Fibroblast of the conjunctiva (primary cell): ENCODE measurements at regions not wholly inside any gene's neighbourhood (a gene's known extent, or its start where the extent isn't known, plus 50 kb on each side); places are given as distances from the start of the nearest gene placed in this dataset.
A peak's percentile ranks its signal among the peaks of the same experiment; 100 is the strongest.
"Not testable (repeated sequence)": the region's sequence is repeated elsewhere in the genome, so short reads cannot be mapped to it uniquely, and the experiment has no call there.

Source experiments
- DNase-seq: peaks from one replicate; pipeline ENCODE4 v3.0.0-alpha.2; 2010; ENCODE audit warnings: low read depth

DNA sequence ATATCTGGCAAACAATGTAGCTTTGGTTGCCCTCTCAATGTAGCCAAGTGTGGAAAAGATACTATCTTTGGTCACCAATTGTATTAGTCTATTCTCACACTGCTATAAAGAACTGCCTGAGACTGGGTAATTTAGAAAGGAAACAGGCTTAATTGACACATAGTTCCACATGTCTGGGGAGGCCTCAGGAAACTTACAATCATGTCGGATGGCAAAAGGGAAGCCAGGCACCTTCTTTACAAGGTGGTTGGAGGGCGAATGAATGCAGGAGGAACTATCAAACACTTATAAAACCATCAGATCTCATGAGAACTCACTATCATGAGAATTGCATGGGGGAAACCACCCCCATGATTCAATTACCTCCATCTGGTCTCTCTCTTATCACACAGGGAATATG is 133.1 kb upstream of the TBCA start:
- DNase-seq: no peak

DNA sequence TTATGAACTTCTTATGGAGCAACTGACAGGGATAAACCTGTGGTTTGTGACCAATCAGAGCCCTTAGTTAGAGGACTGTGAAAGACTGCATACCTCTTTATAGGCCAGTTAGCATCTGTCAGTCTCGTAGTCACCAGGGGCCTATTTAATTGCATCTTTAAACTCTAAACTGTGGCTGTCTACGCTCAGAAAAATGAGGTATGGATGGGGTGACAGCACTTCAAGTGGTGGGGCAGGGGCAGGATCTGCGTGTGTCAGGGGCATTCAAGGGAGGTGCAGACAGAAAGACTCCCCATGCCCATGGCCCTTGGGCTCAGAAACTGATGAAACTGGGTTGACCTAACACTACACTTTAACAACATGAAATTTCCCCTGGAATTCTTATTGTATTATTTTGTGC is 132.6 kb upstream of the TBCA start:
- DNase-seq: no peak

DNA sequence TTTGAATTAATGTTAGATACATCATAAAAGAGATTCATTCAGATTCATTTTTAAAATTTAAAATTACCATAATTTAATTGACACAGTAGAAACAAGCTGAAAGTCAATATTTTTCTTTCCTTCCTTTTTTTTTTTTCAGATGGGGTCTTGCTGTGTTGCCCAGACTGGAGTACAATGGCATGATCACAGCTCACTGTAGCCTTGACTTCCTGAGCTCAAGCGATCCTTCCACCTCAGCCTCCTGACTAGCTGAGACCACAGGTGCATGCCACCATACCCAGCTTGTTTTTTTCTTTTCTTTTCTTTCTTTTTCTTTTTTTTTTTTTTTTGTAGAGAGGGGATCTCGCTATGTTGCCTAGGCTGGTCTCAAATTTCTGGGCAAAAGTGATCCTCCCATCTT is 131.6 kb upstream of the TBCA start:
- no peak for DNase-seq

DNA sequence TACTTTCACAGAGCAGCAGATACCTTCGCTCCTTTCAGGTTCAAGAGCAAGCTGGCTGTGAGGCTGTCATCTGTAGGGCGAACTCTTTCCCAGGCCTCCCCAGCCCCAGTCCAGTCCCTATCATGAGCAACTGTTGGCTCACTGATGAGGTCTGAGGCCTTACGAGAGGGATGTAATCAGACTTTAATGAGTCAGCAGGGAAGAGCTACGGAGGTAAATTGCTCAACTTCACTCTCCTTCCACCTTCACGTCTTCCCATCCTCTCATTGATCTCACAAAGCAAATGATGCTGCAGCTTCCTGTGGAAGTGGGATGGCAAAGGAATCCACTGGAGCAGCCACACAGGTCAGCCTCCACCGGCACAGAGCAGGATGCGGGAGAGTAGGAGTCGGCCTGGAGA is 130.7 kb upstream of the TBCA start:
- DNase-seq: no peak

DNA sequence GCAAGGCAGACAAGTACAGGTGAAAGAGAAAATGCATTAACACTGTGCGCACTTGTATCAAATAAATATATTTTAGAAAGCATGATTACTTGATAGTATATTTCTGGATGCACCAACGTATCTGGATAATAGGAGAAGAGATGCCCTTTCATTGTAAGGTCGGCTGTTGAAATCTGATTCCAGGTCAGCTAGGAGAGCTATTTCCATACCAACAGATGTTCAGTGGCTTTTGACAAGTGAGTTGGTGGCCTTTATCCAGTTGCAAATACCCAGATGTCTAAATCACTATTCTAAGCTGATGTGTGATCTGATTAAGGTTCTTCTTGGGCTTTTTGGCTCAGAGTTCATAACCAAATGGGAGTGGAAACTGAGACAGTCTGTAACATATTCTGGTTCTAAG is 128.2 kb upstream of the TBCA start:
- DNase-seq: no peak

DNA sequence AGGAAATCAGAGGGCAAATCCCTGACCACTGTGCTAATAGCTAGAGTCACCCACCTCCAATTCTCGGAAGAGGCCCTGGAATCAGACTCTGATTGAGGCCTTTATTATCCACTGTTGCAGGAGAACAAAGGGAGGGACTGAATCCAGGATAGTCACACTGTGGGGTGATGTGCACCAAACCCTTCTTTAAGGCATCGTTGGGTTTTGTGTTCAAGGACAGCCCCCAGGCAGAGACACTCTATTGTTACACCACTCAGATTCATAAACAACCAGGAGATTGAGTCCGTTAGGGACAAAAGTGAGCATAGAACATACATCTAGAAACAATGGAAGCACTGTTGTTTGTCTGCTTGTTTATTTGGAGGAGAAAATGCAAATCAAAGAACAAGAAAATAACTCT is 124.6 kb upstream of the TBCA start:
- no peak for DNase-seq

DNA sequence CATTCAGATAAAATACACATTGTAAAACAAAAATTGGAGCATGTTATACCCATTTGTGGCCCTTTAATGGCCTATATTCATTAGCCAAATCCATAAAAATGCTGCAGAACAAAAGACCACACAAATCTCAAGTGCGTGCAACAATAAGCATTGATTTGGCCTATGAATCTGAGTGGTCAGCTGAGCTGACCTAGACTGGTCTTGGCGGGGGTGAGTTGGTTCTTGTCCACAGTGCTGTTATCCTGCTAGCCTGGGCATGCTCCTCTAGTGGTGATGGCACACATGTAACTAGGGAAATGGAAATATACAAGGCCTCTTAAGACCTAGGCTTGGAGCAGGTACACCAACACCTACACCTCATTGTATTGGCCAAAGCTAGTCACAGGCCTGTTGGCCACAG is 122.2 kb upstream of the TBCA start:
- DNase-seq: no peak

DNA sequence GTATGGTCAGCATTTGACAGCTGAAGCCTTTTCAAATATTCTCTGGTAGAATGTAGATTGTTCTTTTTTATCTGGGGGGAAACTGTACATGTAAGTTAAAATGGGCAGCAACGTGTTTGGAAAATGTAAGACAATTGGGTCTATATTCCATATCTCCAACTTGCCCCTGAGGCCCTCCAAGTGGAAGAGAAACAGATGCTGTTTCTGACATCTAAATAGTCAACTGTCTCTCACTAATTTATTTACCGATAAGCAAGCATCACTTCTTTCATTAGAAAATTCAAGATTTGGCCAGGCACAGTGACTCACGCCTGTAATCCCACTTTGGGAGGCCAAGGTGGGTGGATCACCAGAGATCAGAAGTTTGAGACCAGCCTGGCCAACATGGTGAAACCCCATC is 120.2 kb upstream of the TBCA start:
- no peak for DNase-seq

DNA sequence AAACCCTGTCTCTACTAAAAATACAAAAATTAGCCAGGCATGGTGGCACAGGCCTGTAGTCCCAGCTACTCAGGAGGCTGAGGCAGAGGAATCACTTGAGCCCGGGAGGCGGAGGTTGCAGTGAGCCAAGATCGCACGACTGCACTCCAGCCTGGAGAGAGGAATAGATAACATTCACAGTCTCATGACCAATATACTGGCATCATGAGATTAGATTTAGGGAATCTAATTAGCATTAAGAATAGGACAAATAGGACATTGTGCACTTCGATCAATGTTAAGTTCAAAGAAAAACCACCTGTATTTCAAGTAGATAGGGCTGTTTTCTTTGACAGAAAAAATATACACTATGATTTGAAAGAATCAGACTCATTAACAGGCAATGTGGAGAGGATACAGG is 118.0 kb upstream of the TBCA start:
- DNase-seq: not testable (repeated sequence)

DNA sequence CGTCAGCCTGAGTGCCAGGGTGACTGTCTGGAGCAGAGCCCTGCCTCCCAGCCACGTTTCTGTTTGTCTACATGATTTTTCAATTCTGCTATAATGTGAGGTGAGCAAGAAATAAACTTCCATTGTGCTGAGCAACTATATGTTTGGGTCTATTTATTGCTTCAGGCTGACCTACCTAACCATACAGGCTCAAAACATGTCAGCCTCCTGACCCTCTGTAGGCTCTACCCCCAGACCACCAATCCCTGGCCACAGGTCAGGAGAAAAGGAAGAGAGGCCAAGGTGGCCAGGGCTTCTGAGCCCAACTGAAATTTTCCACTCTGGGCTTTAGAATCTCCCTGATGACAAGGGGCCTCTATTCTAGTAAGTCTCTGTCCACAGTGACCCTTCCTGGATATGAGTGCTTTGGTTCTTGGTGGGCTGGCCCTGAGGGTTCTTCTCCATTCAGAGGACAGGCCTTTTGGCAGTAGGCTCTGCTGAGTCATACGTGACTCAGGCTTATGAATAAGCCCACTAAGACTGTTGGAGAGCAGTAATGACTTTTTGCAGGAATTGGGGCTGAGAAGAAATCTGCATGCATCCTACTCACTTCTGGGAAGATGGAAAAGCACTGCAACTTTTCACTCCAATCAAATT is 117.2 kb upstream of the TBCA start:
- peak; percentile 88 for DNase-seq

DNA sequence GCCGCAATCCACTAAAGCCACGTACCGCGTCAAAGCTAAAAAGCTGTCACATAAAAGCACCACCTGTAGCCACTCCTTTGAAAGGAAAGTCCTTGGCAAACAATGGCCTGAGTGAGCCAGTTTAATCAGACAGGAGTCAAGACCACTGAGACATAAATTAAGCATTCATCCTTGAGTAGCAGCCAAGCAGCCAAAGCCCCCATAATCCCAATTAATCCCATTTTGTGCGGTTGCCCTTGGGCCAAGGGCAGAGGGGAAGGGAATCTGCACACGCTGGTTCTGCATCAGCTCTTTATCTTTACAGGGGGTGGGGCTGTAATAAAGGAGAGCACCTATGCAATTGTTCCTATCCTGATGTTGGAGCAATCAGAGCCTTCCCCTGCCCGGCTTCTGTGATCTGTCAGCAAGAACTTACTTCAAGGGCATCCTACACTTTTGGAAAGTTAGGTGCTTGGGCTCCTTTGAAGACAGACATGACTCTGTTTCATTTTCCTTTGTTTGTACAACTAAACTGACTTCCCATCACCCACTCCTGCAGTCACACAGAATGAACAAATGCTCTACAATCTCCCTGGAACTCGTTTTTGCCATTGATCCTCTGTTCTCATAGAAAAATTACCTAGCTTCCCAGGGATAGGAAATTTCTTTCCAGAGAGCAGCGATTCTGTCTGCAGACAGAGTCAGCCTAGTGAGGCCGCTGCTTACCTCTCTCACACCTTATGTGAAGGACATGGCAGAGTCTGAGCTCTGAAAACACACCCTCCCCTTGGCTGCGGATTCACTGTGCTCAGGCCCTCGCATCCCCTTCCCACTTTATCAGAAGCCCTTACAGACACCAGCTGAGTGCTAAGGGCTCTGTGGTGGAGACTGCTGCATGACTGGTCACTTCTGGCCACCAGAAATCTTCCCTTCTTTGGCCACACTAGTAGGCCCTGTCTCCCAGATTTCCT is 116.2 kb upstream of the TBCA start:
- no peak for DNase-seq

DNA sequence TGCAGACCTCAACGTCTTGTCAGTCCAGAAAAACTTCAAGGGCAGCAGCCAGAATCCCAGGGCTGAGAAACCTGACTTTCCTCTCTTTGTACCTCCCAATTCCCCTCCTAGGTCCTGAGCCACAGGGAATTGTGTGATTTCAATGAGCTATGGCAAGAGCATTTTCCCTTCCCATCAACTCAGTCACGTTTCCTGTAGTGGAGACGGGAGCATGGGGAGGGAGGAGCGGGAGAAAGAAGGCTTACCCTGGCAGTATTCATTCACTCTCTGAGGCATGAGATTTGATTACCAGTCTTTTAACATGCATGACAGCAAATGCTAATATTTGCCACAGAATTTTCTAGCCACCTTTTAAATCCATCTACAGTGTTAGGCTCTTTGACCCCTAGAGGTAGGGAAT is 109.4 kb upstream of the TBCA start:
- DNase-seq: no peak

DNA sequence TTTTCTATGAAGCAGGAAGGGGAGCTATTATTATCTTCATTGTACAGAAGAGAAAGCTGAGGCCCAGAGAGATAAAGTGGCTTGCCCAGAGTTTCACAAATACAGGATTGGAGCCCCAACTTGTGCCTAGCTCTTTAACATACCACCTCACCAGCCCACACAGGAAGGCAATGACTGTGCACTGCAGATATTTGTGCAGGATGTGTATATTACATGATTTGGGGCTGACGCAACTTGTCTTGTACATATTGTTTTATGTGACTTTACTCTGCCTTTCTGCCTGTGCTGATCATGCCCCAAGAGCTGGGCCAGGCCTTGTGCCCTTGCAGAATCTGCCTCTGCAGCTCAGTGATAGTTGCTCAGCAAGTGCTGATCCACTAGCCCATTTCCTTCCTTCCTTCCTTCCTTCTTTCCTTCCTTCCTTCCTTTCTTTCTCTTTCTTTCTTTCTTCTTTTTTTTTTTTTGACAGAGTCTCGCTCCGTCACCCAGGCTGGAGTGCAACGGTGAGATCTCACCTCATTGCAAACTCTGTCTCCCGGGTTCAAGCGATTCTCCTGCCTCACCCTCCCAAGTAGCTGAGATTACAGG is 106.6 kb upstream of the TBCA start:
- peak; percentile 32 for DNase-seq

DNA sequence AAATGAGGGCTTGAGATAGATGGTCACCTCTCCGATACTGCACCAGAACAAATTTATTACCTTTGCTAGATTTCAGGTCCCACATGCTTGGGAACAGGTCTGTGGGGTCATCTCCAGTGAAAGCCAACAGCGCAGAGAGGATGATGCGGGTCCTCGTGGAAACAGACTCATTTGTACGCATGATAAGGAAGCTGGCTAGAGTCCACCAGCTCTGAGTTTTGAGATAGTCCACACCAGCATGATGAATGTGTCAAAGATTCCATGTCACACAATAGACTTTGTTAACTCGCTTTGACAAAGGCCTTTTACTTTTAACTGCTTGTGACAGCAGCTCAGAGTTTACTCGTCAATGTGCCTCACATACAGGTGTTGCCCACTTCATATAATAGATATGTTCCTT is 105.4 kb upstream of the TBCA start:
- no peak for DNase-seq

DNA sequence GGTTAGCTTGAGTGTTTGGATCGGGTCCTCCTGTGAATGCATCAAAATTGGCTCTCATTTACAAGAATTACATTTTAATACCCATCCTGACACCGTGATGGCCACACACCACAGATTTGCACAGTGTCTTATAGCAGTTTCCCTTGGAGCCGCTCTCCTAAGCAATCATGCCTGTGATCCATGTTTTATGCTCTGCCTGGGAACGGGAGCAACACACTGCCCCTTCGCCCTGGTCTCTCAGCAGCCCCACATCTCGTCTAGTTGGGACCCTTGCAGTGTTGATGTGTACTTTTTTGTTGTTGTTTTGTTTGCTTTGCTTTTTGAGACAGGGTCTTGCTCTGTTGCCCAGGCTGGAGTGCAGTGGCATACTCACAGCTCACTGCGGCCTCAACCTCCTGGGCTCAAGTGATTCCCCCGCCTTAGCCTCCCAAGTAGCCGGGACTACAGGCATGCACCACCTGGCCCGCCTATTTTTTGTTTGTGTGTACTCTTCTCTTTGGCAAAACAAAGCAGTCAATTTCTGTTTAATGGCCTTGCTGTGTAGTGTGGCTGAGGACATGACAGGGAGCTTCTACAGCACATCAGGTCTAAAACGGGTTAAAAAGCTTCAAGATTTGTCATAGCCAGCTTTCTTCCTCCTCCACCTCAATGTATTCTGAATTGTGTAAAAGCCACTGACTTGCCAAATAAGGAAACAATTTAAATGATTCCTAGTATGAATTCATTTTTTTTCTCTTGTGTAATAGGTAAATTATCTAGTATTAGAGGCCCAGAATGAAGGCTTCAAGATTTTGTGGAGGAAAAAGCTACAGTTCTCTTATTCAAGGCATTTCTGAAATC is 101.6 kb upstream of the TBCA start:
- DNase-seq: no peak

DNA sequence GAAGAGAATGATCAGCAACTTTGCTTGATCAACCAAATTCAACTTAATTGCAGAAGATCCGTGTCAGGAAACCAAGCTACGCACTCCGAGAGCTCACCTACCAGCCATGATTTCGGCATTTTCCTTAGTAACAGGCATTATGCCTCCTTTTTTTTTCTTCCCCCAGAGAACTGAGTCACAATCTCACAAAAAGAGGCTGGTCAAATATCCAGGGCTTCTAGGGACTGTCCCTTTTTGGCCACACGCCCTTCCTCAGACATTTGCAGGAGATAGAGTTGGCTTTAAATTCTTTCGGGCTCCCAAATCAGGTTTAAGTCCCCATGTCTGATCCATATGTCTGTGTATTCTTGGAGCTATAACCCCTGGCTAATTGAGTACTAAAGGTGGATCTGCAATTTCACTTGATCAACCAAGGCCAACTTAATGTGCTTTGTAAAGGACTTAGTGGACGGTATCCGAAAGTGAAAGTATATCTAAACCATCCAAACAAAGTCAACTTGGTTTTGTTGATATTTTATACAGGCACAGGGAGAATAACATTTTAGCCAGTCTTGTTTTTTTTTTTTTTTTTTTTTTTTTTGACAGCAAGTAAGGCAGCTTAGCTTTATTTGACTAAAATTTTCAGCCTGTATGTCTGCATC is 100.8 kb upstream of the TBCA start:
- DNase-seq: no peak

DNA sequence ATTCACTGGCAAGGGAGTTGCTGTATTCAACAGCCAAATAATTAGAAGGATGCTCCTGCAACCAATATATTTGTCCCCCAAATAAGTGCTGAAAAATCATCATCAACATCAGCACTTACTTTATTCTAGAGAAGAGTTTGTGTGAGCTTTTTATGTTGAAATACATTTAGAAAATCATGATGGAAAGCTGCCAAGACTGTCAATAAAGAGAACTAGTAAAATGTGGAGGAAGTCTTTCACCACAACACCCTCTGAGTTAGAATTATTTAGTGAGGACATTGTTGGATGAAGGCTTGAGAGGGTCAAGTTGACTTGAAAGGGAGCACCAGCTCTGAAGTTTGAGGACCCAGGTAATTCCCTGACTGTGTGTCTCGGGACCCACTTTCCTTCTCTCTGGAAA is 100.2 kb upstream of the TBCA start:
- DNase-seq: no peak

DNA sequence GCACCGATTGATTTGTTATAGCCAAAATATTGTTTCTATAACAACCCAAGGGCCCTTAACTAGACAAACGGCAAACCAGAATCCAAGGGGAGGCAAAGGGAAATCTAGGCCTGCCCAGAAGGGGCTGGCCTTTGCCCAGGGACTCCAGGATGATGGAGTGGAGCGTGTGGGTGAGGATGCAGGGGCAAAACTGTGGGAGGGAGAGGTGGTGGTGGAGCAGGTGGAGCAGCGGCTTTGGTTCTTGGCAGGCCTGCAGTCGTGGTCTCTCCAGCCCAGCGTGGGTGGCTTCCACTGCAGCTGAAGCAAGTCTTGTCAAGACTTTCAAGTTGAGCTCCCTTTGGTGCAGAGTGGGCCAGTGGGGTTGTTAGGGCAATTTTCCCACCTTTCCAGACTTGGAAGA is 98.6 kb upstream of the TBCA start:
- no peak for DNase-seq

DNA sequence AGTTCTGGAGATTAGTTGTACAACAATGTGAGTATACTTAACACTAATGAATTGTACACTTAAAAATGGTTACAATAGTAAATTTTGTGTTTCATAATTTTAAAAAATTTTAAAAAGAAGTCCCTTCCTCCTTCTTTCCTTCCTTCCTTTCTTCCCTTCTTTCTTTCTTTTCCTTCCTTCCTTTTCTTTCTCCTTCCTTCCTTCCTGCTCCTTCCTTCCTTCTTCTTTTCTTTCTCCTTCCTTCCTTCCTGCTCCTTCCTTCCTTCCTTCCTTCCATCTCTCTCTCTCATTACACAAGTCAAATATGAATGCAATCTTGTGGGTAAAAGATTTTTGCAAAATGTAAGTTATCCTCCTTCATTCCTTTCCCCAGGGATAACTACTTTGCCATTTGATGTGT is 97.1 kb upstream of the TBCA start:
- DNase-seq: no peak

DNA sequence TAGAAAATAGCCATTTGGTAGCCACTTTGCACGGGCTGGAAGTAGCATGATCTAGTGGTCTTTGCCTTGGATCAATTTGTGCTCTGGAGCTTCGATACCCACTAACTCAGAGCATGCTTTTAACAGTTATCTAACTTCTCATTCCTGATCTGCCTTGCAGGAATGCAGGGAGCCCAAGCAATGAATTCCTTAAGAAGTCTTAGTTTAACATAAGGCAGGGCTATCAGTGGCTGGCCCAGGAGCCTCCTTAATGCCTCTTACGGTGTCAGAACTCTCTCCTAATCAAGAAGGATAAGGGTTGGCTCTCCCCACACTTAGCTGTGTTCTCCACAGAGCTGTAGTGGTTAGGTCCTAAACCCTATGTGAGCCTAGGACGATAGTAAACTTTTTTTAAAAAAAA is 95.8 kb upstream of the TBCA start:
- no peak for DNase-seq

DNA sequence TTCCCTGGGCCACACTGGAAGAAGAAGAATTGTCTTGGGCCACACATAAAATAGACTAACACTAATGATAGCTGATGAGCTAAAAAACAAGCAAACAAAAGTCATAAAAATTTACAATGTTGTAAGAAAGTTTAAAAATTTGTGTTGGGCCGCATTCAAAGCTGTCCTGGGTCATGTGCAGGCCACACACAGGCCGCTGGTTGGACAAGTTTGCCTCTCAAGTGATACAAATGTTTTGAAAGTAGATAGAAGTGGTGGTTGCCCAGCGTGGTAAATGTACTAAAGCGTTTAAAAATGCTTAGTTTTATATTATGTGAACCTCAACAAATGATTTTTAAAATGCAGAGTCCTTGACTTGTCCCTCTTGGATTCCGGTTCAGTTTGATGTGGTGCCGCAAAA is 94.9 kb upstream of the TBCA start:
- DNase-seq: no peak
